Subcutaneous abdominal adipose tissue (tissue), 5 donors: ENCODE measurements at regions not wholly inside any gene's neighbourhood (a gene's known extent, or its start where the extent isn't known, plus 50 kb on each side); places are given as distances from the start of the nearest gene placed in this dataset.

Source experiments
- H3K27ac ChIP-seq: one replicate; pipeline ENCODE4 v1.7.0; 2013; ENCODE audit warnings: low read depth, mild to moderate bottlenecking, inconsistent platforms, low read length, moderate library complexity
- H3K27me3 ChIP-seq, 5 donors: one replicate each; pipeline ENCODE4 v1.7.0; 2013; ENCODE audit warnings: low read length in 5 of 5, inconsistent platforms in 1 of 5; ENCODE audit not compliant: control insufficient read depth in 5 of 5, insufficient read depth in 4 of 5
- H3K36me3 ChIP-seq, 5 donors: one replicate each; pipeline ENCODE4 v1.7.0; 2013; ENCODE audit warnings: low read length in 5 of 5; ENCODE audit not compliant: control insufficient read depth in 5 of 5, insufficient read depth in 5 of 5
- H3K4me1 ChIP-seq, 5 donors: one replicate each; pipeline ENCODE4 v1.7.0; 2013; ENCODE audit warnings: low read length in 5 of 5, mild to moderate bottlenecking in 3 of 5, moderate library complexity in 1 of 5; ENCODE audit not compliant: control insufficient read depth in 5 of 5, insufficient read depth in 5 of 5
- H3K4me3 ChIP-seq, 5 donors: one replicate each; pipeline ENCODE4 v1.7.0; 2013; ENCODE audit warnings: low read length in 5 of 5, low read depth in 1 of 5
- H3K9ac ChIP-seq, 5 donors: one replicate each; pipeline ENCODE4 v1.7.0; 2013; ENCODE audit warnings: low read length in 5 of 5, mild to moderate bottlenecking in 4 of 5, moderate library complexity in 3 of 5
- H3K9me3 ChIP-seq, 5 donors: one replicate each; pipeline ENCODE4 v1.7.0; 2013; ENCODE audit warnings: low read length in 5 of 5; ENCODE audit not compliant: control insufficient read depth in 5 of 5
- donor health status: healthy.
- donor health status: healthy.
- donor health status: healthy.
- donor health status: healthy.
- donor health status: healthy.

DNA sequence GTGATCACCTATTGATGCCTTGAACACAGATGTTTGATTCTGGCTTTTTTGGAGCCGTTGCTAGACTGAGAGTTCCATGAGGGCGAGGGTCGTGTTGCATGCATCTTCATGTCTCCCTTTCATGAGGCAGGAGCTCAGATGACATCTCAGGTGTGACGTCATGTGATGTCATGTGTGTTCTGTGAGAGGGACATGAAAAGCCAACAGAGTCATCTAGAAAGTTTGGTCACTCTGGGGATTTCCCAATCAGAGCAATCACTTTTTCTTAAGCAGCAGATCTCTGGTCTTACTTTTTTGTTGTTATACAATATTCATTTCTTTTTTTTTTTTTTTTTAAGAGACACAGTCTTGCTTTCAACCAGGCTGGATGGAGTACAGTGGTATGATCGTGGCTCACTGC, 411.8 kb downstream of the PREX1 start:
- H3K4me3 ChIP-seq: no peak overlapping the region
- no peaks in the 10 kb centered on the region for H3K9me3 ChIP-seq
- no peaks in the 10 kb centered on the region for H3K36me3 ChIP-seq
- H3K27me3 ChIP-seq: peaks cover 0 to 15% (median 2%) of the 10 kb centered on the region in 5 donors
- H3K4me1 ChIP-seq: peaks cover 0 to 10% (median 0%) of the 10 kb centered on the region in 5 donors
- H3K9ac ChIP-seq: no peak overlapping the region
- no peak overlapping the region for H3K27ac ChIP-seq

DNA sequence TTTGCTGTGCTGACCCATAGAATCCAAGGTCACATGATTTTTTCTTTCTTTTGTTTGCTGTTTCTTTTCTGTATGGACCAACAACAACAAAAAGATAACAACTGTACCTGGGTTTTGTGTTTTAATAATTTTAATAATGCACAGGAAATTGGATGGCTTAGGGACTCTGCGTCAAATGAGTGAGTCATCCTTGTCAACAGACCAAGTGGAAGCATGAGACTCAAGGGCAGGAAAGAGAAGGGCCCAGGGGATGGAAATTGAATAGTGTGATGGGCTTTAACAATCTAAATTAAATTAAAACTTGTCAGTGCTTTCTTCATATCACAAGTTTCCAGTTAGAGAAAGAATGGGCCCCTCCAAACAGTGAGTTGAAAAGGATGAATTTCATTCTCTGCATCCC, 413.0 kb downstream of the PREX1 start:
- H3K4me3 ChIP-seq: no peak overlapping the region
- peaks cover 0 to 19% (median 2%) of the 10 kb centered on the region in 5 donors for H3K27me3 ChIP-seq
- no peaks in the 10 kb centered on the region for H3K36me3 ChIP-seq
- H3K9ac ChIP-seq: no peak overlapping the region
- peaks cover 0 to 10% (median 0%) of the 10 kb centered on the region in 5 donors for H3K4me1 ChIP-seq
- H3K9me3 ChIP-seq: no peaks in the 10 kb centered on the region
- no peak overlapping the region for H3K27ac ChIP-seq

DNA sequence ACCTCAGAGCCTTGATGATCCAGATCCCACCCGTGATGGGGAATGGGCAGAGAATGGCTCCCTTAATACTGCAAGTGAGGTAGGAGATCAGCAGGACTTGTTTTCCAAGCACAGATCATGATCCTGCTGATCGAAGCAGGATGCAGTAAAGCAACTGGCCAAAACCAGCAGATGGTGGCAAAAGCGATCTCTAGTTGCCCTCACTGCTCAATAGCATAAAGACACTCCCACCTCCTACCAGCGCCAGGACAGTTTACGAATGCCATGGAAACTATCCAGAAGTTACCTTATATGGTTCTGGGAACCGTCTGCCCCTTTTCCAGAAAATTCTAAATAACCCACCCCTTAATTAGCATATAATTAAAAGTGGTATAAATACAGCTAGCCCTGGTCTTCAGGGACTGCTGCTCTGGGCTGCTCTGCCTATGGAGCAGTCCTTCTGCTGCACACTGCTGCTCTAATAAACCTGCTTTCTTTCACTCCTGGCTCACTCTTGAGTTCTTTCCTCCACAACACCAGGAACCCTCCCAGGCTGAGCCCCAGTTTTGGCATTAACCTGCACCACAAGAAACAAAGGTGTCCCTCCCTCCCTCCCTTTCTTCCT, 415.8 kb downstream of the PREX1 start:
- H3K4me1 ChIP-seq: peaks cover 0 to 10% (median 0%) of the 10 kb centered on the region in 5 donors
- H3K9me3 ChIP-seq: no peaks in the 10 kb centered on the region
- no peak overlapping the region for H3K27ac ChIP-seq
- H3K4me3 ChIP-seq: no peak overlapping the region
- no peaks in the 10 kb centered on the region for H3K36me3 ChIP-seq
- no peak overlapping the region for H3K9ac ChIP-seq
- H3K27me3 ChIP-seq: peaks cover 0 to 19% (median 7%) of the 10 kb centered on the region in 5 donors

DNA sequence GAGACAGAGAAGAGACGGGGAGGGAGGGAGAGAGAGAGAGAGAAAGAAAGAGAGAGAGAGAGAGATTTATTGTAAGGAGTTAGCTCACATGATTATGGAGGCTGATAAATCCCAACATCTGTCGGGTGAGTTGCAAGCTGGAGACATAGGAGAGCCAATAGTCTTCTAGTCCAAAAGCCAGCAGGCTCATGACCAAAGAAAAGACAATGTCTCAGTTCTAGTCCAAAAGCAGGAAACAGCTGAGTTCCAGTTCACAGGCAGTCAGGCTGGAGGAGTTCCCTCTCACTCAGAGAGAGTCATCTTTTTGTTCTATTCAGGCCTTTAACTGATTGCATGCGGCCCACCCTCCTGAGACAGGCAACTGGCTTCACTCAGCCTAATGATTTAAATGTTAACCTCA, 416.6 kb downstream of the PREX1 start:
- Histone ChIP-seq H3K27me3 (peaks cover 0 to 19% (median 7%) of the 10 kb centered on the region in 5 donors), H3K36me3 (no peaks in the 10 kb centered on the region), H3K4me3 (no peak overlapping the region), H3K9ac (no peak overlapping the region), H3K4me1 (peaks cover 0 to 10% (median 0%) of the 10 kb centered on the region in 5 donors), H3K27ac (no peak overlapping the region), H3K9me3 (no peaks in the 10 kb centered on the region)

GRCh38 chr20:48409055-48409615, 418.7 kb downstream of the PREX1 start:
- no peak overlapping the region for H3K4me3 ChIP-seq
- no peak overlapping the region for H3K27ac ChIP-seq
- H3K4me1 ChIP-seq: peaks cover 0 to 5% (median 0%) of the 10 kb centered on the region in 5 donors
- no peaks in the 10 kb centered on the region for H3K36me3 ChIP-seq
- H3K9me3 ChIP-seq: no peaks in the 10 kb centered on the region
- H3K9ac ChIP-seq: no peak overlapping the region
- H3K27me3 ChIP-seq: peaks cover 6 to 28% (median 11%) of the 10 kb centered on the region in 5 donors

- H3K4me1 ChIP-seq: peaks cover 0 to 3% (median 0%) of the 10 kb centered on the region in 5 donors
- no peak overlapping the region for H3K4me3 ChIP-seq
- H3K27me3 ChIP-seq: peaks cover 11 to 25% (median 13%) of the 10 kb centered on the region in 5 donors
- no peak overlapping the region for H3K27ac ChIP-seq
- no peaks in the 10 kb centered on the region for H3K36me3 ChIP-seq
- H3K9me3 ChIP-seq: no peaks in the 10 kb centered on the region
- H3K9ac ChIP-seq: no peak overlapping the region
Observed at GRCh38 chr20:48407710-48408109, 420.1 kb downstream of the PREX1 start.

GRCh38 chr20:48406912-48407340, 420.9 kb downstream of the PREX1 start:
- Histone ChIP-seq H3K36me3 (no peaks in the 10 kb centered on the region), H3K4me1 (peaks cover 0 to 2% (median 0%) of the 10 kb centered on the region in 5 donors), H3K4me3 (no peak overlapping the region), H3K9ac (no peak overlapping the region), H3K27ac (no peak overlapping the region), H3K9me3 (no peaks in the 10 kb centered on the region), H3K27me3 (peaks cover 11 to 26% (median 14%) of the 10 kb centered on the region in 5 donors)

- H3K27ac ChIP-seq: no peak overlapping the region
- H3K4me1 ChIP-seq: peaks cover 0 to 2% (median 0%) of the 10 kb centered on the region in 5 donors
- no peak overlapping the region for H3K4me3 ChIP-seq
- H3K36me3 ChIP-seq: no peaks in the 10 kb centered on the region
- H3K27me3 ChIP-seq: peaks cover 10 to 23% (median 14%) of the 10 kb centered on the region in 5 donors
- H3K9ac ChIP-seq: no peak overlapping the region
- no peaks in the 10 kb centered on the region for H3K9me3 ChIP-seq
Observed at GRCh38 chr20:48406498-48406897, 421.3 kb downstream of the PREX1 start.

- Histone ChIP-seq H3K27me3 (peaks cover 11 to 23% (median 14%) of the 10 kb centered on the region in 5 donors), H3K36me3 (no peaks in the 10 kb centered on the region), H3K9me3 (no peaks in the 10 kb centered on the region), H3K4me3 (no peak overlapping the region), H3K27ac (no peak overlapping the region), H3K9ac (no peak overlapping the region), H3K4me1 (no peaks in the 10 kb centered on the region)
Observed at GRCh38 chr20:48405909-48406308, 421.9 kb downstream of the PREX1 start.

DNA sequence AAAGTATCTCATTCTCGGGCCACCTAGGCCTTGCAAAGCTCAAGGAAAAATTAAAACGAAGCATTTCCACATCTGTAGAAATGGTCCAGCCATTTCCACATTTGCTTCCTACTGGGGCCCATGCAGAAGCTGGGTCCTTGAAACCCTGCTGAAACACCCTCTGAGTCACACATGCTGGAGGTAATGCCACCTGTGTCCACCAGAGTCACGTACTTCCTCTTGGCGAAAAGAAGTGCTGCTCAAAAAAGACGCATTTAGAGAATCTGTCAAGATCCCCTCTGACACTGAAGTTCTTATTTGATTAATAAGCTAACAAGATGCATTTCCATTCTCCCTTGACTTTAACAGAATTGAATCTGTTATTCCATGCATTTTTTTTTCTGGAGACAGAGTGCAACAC, 423.2 kb downstream of the PREX1 start:
- Histone ChIP-seq H3K9me3 (no peaks in the 10 kb centered on the region), H3K9ac (no peak overlapping the region), H3K36me3 (no peaks in the 10 kb centered on the region), H3K4me3 (no peak overlapping the region), H3K27ac (no peak overlapping the region), H3K27me3 (peaks cover 19 to 24% (median 21%) of the 10 kb centered on the region in 5 donors), H3K4me1 (no peaks in the 10 kb centered on the region)
